GM12875 (cell line): ENCODE measurements at regions not wholly inside any gene's neighbourhood (a gene's known extent, or its start where the extent isn't known, plus 50 kb on each side); places are given as distances from the start of the nearest gene placed in this dataset.
A peak's percentile ranks its signal among the peaks of the same experiment; 100 is the strongest.

Experiments used
- H3K4me3 ChIP-seq: one replicate; pipeline ENCODE4 v1.5.1; 2011; ENCODE audit warnings: low read depth, low read length, control low read depth
- TF ChIP-seq, protein P1 (sequence below): IDR thresholded peaks from 2 replicates; pipeline ENCODE4 v1.5.1; 2011; ENCODE audit warnings: low read depth, mild to moderate bottlenecking, control low read depth, inconsistent platforms, low read length, moderate library complexity, borderline replicate concordance; ENCODE audit not compliant: insufficient read depth

DNA sequence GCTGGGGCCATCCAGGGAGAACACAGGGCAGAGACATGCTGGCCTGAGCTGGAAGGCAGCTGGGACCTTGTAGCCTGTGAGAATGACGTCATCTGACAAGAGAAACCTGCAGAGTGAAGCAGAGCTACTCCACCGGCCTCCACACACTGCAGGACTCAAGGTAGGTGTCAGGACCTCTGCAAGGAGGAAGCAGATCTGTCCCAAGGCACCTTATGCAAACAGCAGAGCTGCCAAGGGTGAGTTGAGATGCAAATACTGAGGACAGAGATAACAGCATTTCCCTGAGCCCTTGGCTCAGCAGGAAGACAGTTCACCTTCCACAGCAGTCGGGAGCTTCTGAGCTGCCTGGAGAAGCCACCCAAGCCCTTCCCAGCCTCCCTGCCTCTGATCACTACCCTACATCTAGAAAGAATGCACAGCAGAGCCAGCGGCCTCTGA, 51.9 kb upstream of the IGSF9B start:
- no peak overlapping the region for H3K4me3 ChIP-seq
- TF ChIP-seq, protein P1, sequence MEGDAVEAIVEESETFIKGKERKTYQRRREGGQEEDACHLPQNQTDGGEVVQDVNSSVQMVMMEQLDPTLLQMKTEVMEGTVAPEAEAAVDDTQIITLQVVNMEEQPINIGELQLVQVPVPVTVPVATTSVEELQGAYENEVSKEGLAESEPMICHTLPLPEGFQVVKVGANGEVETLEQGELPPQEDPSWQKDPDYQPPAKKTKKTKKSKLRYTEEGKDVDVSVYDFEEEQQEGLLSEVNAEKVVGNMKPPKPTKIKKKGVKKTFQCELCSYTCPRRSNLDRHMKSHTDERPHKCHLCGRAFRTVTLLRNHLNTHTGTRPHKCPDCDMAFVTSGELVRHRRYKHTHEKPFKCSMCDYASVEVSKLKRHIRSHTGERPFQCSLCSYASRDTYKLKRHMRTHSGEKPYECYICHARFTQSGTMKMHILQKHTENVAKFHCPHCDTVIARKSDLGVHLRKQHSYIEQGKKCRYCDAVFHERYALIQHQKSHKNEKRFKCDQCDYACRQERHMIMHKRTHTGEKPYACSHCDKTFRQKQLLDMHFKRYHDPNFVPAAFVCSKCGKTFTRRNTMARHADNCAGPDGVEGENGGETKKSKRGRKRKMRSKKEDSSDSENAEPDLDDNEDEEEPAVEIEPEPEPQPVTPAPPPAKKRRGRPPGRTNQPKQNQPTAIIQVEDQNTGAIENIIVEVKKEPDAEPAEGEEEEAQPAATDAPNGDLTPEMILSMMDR = no peak

DNA sequence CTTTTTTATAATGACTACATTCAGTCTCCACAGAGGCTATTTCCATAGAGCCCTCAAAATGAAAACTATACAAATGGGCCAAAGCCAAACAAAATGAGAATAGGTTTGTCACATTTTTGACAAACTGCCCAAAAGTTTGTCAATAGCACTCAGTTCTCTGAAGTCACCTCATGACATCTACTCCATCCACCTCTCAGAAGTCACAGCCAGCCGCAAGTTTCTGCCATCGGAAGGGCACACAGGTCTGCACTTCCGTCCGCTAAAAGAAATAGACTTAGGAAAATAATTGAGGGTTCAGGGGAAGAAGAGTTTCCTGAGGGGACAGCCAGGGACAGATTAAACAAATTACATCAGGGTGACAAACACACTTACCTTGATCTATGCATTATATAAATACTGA, 55.4 kb upstream of the JAM3 start:
- TF ChIP-seq, protein P1 = no peak
- no peak overlapping the region for H3K4me3 ChIP-seq

DNA sequence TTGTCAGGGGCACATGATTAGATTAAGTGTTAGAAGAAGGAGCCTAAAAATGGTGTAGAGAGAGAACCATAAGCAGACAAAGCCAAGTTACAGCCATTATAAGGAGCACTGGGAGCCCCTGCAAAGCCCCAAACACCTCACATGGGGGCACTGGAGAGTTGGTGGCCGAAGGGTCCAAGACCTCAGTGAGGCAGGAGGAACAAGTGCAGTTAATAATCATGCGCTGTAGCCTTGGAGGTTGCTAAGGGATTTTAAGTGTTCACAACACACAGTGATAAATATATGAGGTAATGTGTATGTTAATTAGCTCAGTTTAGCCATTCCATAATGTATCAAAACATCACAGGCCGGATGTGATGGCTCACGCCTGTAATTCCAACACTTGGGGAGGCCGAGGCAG, 54.4 kb upstream of the JAM3 start:
- TF ChIP-seq, protein P1 = peak; percentile 19; the same call in 1 of the 2 replicates
- no peak overlapping the region for H3K4me3 ChIP-seq

DNA sequence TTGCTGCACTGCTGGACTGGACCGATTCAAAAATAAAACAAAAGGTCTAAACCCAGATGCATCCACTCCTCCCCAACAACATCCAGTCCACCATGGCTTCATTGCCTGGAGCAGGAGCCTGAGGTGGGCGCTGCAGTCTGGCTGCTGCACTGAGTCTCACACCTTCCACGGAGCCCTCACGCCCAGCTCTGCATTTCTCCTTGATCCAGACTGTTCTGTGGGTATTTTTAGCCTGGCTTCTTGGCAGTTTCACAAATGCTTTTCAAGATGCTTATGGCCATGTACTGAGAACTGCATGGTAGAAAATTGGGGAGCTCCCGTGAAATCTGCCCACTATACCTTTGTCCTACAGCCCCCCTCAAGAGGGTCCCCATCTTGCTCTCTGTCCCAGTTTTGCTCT, 53.3 kb upstream of the JAM3 start:
- TF ChIP-seq, protein P1 = no peak

DNA sequence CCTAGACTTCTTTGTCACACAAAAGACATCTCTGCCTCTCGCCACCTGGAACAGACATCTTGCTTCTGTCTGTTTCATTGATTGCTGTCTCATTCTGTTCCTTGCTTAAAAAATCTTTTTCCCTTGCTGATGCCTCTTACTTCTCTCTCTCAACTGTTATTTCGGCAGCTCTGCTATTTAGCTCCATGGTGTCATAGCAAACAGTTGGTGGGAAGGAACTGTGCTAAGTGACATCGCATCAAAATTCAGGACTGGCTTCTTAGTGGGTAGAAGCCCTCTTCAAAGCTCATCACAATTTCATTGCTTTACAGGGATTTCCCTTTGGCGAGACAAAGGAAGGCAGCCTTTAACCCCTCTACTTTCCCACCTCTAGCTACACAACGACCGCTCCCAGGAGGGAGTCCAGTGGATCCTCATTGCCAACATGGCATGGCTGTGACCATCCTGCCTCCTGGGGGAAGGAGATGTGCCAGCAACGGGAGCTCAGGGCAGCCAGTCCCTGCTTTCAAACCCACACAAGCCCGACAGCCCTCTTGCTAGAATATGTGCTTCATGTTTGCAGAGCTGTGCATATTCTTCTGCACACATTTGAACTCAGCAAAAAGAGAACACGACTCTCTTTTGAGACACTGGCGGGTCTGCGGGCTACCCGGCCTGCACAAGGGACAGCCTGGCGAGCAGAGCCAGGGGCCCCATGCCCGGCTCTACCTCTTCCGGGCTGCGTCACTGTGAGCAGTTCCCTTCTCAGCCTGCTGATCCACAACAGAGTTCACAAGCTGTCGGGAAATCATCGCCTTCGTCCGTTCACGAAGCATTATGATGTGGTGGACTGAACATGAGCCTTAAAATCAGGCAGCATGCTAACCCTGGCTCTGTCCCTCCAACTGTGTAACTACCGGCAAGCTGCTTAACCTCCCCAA, 51.1 kb upstream of the JAM3 start:
- H3K4me3 ChIP-seq = no peak overlapping the region
- TF ChIP-seq, protein P1 = no peak

More for the DNA sequence above, 53.3 kb upstream of the JAM3 start:
- H3K4me3 ChIP-seq = no peak overlapping the region
